ENCODE measurements at regions not wholly inside any gene's neighbourhood (a gene's known extent, or its start where the extent isn't known, plus 50 kb on each side); places are given as distances from the start of the nearest gene placed in this dataset.

DNA sequence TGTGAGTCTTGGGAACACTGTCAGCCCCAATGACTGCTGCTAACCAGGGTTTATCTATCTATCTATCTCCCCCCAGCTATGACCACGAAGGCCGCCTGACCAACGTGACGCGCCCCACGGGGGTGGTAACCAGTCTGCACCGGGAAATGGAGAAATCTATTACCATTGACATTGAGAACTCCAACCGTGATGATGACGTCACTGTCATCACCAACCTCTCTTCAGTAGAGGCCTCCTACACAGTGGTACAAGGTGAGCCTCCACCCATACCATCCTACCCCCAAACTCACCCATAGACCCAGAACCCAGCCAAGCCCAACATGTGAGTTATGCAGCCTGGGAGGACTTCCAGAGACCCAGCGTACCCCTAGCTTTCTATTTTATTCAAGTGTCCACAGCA lies 65.4 kb upstream of the WWC1 start:
- WGBS, 2 donors = 84 to 89% methylated on average over 10 of the region's 10 CpGs

DNA sequence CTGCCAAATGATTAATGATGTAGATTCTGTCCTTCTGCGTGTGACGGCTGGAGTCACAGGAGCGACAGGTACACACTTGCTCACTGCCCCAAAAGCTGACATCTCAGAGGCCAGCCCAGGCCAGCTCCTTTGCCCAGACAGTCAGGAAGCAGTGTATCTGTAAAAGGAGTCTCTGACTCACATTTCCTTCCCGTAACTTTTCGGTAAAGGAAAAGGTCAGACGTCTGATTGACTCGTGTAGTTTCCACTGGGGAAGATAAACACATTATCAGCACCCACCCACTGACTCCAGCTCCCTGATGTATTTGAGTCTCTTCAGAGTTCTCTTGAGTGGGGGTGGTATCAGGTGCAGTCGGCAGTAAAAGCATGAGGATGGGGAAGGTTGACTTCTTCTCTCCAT lies 64.4 kb upstream of the WWC1 start:
- no peaks in the 10 kb centered on the region for H3K27me3 ChIP-seq
- H3K9me3 ChIP-seq = no peaks in the 10 kb centered on the region
- TF ChIP-seq, protein P1, sequence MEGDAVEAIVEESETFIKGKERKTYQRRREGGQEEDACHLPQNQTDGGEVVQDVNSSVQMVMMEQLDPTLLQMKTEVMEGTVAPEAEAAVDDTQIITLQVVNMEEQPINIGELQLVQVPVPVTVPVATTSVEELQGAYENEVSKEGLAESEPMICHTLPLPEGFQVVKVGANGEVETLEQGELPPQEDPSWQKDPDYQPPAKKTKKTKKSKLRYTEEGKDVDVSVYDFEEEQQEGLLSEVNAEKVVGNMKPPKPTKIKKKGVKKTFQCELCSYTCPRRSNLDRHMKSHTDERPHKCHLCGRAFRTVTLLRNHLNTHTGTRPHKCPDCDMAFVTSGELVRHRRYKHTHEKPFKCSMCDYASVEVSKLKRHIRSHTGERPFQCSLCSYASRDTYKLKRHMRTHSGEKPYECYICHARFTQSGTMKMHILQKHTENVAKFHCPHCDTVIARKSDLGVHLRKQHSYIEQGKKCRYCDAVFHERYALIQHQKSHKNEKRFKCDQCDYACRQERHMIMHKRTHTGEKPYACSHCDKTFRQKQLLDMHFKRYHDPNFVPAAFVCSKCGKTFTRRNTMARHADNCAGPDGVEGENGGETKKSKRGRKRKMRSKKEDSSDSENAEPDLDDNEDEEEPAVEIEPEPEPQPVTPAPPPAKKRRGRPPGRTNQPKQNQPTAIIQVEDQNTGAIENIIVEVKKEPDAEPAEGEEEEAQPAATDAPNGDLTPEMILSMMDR (IDR thresholded peaks at IDR 0.05) = no peak
- TF ChIP-seq POLR2A (IDR thresholded peaks at IDR 0.05) = no peak
- WGBS, 2 donors = 39 to 54% methylated on average over 8 of the region's 8 CpGs
- intact Hi-C loops (cut with DNase I) = loop anchor here (10.0 kb wide), 1 partner anchor 502 kb away; no protein-coding TSS in a partner anchor
- ATAC-seq (no peak), DNase-seq (no peak)
- no peaks in the 10 kb centered on the region for H3K4me1 ChIP-seq
- no peak overlapping the region for H3K27ac ChIP-seq
- H3K36me3 ChIP-seq (replicated peaks in 1 of 2; ENCODE audit: insufficient read depth in 1 of 2, low read depth in 2 of 2) = no peaks in the 10 kb centered on the region
- H3K4me3 ChIP-seq = no peak overlapping the region

More for the DNA sequence above, 65.4 kb upstream of the WWC1 start:
- no peaks in the 10 kb centered on the region for H3K9me3 ChIP-seq
- H3K27me3 ChIP-seq = no peaks in the 10 kb centered on the region
- no peaks in the 10 kb centered on the region for H3K36me3 ChIP-seq (replicated peaks in 1 of 2; ENCODE audit: insufficient read depth in 1 of 2, low read depth in 2 of 2)
- intact Hi-C loops (cut with DNase I) = loop anchor here (10.0 kb wide), 1 partner anchor 501 kb away; no protein-coding TSS in a partner anchor
- H3K4me3 ChIP-seq = no peak overlapping the region
- H3K4me1 ChIP-seq = no peaks in the 10 kb centered on the region
- H3K27ac ChIP-seq = no peak overlapping the region
- DNase-seq (no peak), ATAC-seq (no peak)
- TF ChIP-seq POLR2A (IDR thresholded peaks at IDR 0.05) = no peak
- TF ChIP-seq, protein P1 (IDR thresholded peaks at IDR 0.05) = no peak

DNA sequence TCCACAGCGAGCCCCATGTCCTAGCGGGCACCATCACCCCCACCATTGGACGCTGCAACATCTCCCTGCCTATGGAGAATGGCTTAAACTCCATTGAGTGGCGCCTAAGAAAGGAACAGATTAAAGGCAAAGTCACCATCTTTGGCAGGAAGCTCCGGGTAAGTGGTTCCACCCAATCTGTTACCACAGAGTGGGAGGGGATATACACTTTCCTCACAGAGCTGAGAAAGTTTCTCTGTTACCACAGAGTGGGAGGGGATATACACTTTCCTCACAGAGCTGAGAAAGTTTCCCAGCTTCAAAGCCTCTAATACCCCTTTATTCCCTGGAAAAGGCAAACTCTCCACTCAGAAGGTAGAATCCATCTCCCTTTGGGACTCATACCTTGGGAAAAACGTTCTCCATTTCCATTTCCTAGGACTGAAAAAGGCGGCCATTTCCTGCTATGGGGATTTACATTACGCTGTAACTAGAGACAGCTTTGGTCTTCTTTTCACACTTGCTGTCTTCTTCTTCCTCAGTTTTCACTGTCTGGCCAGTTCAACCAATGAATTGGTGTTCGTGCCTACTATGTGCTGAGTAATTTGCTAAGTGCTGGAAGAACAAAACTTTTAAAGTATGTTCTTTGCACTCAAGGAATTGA lies 63.4 kb upstream of the WWC1 start:
- WGBS, 2 donors = 71 to 73% methylated on average over 9 of the region's 9 CpGs
- H3K4me1 ChIP-seq = no peaks in the 10 kb centered on the region
- no peak for TF ChIP-seq POLR2A (IDR thresholded peaks at IDR 0.05)
- TF ChIP-seq, protein P1 (IDR thresholded peaks at IDR 0.05) = no peak
- H3K4me3 ChIP-seq = no peak overlapping the region
- H3K9me3 ChIP-seq = no peaks in the 10 kb centered on the region
- H3K27me3 ChIP-seq = no peaks in the 10 kb centered on the region
- H3K36me3 ChIP-seq (replicated peaks in 1 of 2; ENCODE audit: insufficient read depth in 1 of 2, low read depth in 2 of 2) = no peaks in the 10 kb centered on the region
- intact Hi-C loops (cut with DNase I) = loop anchor here (10.0 kb wide), 1 partner anchor 503 kb away; no protein-coding TSS in a partner anchor
- ATAC-seq (no peak), DNase-seq (no peak)
- H3K27ac ChIP-seq = no peak overlapping the region

DNA sequence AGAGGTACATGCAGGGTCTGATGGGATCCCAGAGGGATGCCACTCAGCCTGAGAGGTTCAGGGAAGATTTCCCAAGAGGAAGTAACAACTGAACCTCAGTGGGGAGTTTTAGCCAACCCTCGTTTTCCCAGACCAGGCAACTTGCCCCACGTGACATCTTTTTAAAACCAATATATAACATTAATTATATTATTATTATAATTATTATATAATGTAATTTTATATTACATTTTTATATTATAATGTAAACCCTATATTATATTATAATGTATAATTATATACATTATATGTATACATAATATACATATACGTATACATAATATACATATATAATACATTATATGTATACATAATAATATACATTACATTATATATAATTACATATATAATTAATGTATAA lies 62.8 kb upstream of the WWC1 start:
- no peak for DNase-seq
- H3K27me3 ChIP-seq = no peaks in the 10 kb centered on the region
- H3K4me3 ChIP-seq = no peak overlapping the region
- H3K27ac ChIP-seq = no peak overlapping the region
- no peaks in the 10 kb centered on the region for H3K9me3 ChIP-seq
- no peaks in the 10 kb centered on the region for H3K36me3 ChIP-seq (replicated peaks in 1 of 2; ENCODE audit: insufficient read depth in 1 of 2, low read depth in 2 of 2)
- no peak for ATAC-seq
- intact Hi-C loops (cut with DNase I) = loop anchor here (10.0 kb wide), 1 partner anchor 504 kb away; no protein-coding TSS in a partner anchor
- TF ChIP-seq POLR2A (IDR thresholded peaks at IDR 0.05) = no peak
- TF ChIP-seq, protein P1 (IDR thresholded peaks at IDR 0.05) = no peak
- WGBS, 2 donors = 73 to 77% methylated on average over 3 of the region's 3 CpGs
- H3K4me1 ChIP-seq = no peaks in the 10 kb centered on the region

DNA sequence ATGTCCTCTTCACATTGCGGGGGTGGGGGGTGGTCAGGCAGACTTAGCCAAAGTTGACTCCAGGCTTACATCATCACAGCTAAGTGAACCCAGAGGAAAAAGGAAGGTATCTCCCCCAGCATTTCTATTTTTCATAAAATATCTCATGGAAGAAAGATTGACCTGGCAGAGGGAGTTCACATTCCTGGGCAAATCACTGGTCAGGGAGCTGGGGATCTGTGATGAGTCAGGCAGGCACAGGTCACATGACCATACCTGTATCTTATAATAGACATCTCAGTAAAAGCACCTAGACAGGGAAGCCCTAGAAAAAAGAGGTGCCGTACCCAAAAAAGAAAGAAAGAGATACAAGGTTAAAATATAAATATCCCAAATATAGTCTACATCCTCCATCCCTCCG lies 57.3 kb upstream of the WWC1 start:
- Histone ChIP-seq H3K4me1 (no peaks in the 10 kb centered on the region), H3K36me3 (replicated peaks in 1 of 2; ENCODE audit: insufficient read depth in 1 of 2, low read depth in 2 of 2) (no peaks in the 10 kb centered on the region), H3K9me3 (no peaks in the 10 kb centered on the region), H3K27ac (no peak overlapping the region), H3K4me3 (no peak overlapping the region), H3K27me3 (no peaks in the 10 kb centered on the region)
- ATAC-seq (no peak), DNase-seq (no peak)
- intact Hi-C loops (cut with DNase I) = no loop called here
- TF ChIP-seq POLR2A (IDR thresholded peaks at IDR 0.05) = no peak
- TF ChIP-seq, protein P1 (IDR thresholded peaks at IDR 0.05) = no peak
- 87 to 93% methylated on average over 3 of the region's 3 CpGs for WGBS, 2 donors
